T-helper 17 cell (primary cell): ENCODE measurements at regions not wholly inside any gene's neighbourhood (a gene's known extent, or its start where the extent isn't known, plus 50 kb on each side); places are given as distances from the start of the nearest gene placed in this dataset.

Experiments
- ATAC-seq: fragments of 150-1000 bp; cut with Tn5 transposase; 2 replicates; pipeline ENCODE4 v1.10.0; 2021; ENCODE audit warnings: mild to moderate bottlenecking, moderate library complexity
- DNase-seq, 3 donors: peaks; one replicate each; pipeline versions ENCODE4 v3.0.0 to v3.0.0-alpha.2; 2020 to 2021
- H3K9me3 ChIP-seq: one replicate; pipeline ENCODE4 v1.7.0; 2013; ENCODE audit warnings: low read length, mild to moderate bottlenecking; ENCODE audit not compliant: control insufficient read depth, poor library complexity, severe bottlenecking
- H3K27ac Mint-ChIP-seq: one replicate; pipeline ENCODE4 v1.8.0; 2022; ENCODE audit warnings: mild to moderate bottlenecking, moderate library complexity, mixed read lengths
- H3K27me3 Mint-ChIP-seq: one replicate; pipeline ENCODE4 v1.8.0; 2022; ENCODE audit warnings: mixed read lengths
- H3K36me3 Mint-ChIP-seq: one replicate; pipeline ENCODE4 v1.8.0; 2022; ENCODE audit warnings: low read depth, mixed read lengths
- H3K4me1 Mint-ChIP-seq: one replicate; pipeline ENCODE4 v1.8.0; 2022; ENCODE audit warnings: mild to moderate bottlenecking, mixed read lengths
- H3K4me3 Mint-ChIP-seq: one replicate; pipeline ENCODE4 v1.8.0; 2022; ENCODE audit warnings: mild to moderate bottlenecking, moderate library complexity, mixed read lengths

DNA sequence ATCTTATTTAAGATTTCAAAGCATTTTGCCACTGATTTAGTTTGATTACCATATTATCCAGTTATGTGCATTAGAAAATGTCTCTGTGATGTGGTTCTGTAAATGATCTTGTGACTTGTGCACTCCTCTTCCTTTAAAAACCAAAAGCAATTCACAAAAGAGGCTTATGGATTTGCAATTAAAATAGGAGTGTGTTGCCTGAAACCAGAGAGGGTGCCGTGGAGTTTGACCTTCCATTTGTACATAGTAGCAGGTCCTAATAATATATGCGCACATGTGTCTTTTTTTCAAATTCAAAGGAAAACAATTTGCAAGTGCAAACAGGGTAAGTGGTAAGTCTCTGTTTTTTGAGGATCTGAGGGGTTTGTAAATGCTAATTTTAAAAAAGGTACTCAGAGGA lies 470.9 kb downstream of the VRK1 start:
- no peak overlapping the region for H3K4me3 Mint-ChIP-seq
- ATAC-seq (no peak), DNase-seq (no peak)
- H3K9me3 ChIP-seq, result no peaks in the 10 kb centered on the region
- peaks cover 2% of the 10 kb centered on the region for H3K36me3 Mint-ChIP-seq
- peaks cover 3% of the 10 kb centered on the region for H3K4me1 Mint-ChIP-seq
- H3K27me3 Mint-ChIP-seq, result peaks cover 38% of the 10 kb centered on the region
- H3K27ac Mint-ChIP-seq, result no peak overlapping the region

DNA sequence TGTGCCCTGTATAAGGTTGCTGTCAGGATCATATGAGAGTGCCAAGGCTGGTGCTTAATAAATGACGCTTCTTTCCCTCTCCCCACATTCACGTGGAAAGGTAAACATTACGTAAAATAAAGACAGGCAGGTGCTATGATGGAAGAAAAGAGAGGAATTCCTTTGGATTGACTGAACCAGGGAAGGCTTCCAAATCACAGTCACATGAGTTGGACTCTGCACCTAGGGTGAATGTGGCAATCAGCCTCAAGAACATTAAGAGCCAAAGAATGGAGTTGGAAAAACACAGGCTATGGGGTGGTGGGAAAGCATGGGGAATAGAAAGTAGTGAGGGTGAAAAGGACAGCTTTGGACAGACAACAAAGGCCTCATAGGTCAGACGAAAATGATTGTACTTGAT lies 473.1 kb downstream of the VRK1 start:
- H3K4me3 Mint-ChIP-seq, result no peak overlapping the region
- peaks cover 4% of the 10 kb centered on the region for H3K4me1 Mint-ChIP-seq
- no peak for DNase-seq
- peaks cover 35% of the 10 kb centered on the region for H3K27me3 Mint-ChIP-seq
- no peaks in the 10 kb centered on the region for H3K9me3 ChIP-seq
- no peak for ATAC-seq
- no peak overlapping the region for H3K27ac Mint-ChIP-seq
- H3K36me3 Mint-ChIP-seq, result peaks cover 2% of the 10 kb centered on the region

DNA sequence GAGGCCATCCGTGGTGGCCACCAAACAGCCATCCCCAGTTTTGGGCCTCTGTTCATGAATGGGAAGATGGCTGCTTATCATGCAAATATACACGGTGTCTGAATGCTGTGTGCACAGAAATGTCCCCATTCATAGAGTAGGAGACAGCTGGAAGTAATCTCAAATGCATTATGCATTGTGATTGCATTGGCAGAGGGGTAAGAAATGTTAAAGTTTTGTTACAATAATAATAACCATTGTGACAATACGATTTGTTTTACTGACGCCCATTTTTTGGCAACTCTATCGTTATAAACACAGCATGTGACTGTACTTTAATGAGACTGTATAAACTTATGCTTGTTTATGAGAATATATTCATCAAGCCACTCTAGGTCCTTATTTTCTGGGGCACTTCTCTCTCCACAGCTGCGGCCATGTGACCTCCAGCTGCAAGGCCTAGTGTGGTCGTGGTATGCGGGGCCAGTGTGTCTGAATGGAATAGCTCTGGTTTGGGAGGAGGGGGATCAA lies 474.3 kb downstream of the VRK1 start:
- H3K9me3 ChIP-seq, result no peaks in the 10 kb centered on the region
- Mint-ChIP-seq H3K4me1 (peaks cover 9% of the 10 kb centered on the region), H3K36me3 (peaks cover 2% of the 10 kb centered on the region), H3K4me3 (peak overlapping the region; percentile 31), H3K27ac (no peak overlapping the region), H3K27me3 (peaks cover 44% of the 10 kb centered on the region)
- no peak for DNase-seq
- ATAC-seq, result no peak

DNA sequence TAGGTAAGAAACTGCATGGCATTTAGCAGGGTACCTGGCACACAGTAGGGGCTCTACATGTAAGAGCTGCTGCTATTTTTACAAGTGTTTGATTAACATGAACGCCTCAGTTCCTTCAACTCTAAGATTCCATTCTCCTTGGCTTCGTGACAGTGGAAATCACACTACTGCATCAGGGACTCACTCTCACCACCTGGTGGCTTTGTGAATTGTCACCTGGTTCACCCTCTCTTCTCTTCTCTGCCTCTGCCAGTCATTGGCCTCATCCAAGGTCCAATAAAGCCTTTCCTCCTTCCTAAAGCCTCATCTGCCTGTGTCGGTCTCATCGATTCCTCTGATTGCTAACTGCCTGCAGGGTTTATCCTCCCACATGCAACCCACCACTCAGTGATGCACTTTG lies 476.4 kb downstream of the VRK1 start:
- Mint-ChIP-seq H3K27ac (no peak overlapping the region), H3K4me3 (no peak overlapping the region), H3K4me1 (peaks cover 15% of the 10 kb centered on the region), H3K36me3 (peaks cover 2% of the 10 kb centered on the region), H3K27me3 (peaks cover 45% of the 10 kb centered on the region)
- no peak for ATAC-seq
- H3K9me3 ChIP-seq, result no peaks in the 10 kb centered on the region
- no peak for DNase-seq

DNA sequence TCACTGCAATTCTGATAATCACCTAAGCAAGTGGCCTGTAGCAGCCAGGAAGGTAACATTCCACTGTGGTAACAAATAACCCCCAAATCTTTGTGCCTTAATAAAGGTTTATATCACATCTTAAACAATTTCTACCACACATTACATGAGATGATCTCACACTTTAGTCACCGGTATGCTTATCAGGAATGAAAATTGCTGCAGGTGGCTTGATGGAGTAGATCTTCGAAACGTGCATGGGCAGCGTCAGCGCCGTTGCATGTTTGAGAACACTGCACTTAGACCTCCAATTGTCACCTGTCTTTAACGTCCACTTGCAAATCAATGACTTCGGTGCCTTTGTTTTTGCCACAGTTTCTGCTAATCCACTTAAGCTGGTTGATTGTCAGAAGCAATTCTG lies 477.4 kb downstream of the VRK1 start:
- Mint-ChIP-seq H3K27ac (no peak overlapping the region), H3K27me3 (peaks cover 46% of the 10 kb centered on the region), H3K36me3 (peaks cover 2% of the 10 kb centered on the region), H3K4me3 (no peak overlapping the region), H3K4me1 (peaks cover 15% of the 10 kb centered on the region)
- no peaks in the 10 kb centered on the region for H3K9me3 ChIP-seq
- DNase-seq (no peak), ATAC-seq (no peak)

DNA sequence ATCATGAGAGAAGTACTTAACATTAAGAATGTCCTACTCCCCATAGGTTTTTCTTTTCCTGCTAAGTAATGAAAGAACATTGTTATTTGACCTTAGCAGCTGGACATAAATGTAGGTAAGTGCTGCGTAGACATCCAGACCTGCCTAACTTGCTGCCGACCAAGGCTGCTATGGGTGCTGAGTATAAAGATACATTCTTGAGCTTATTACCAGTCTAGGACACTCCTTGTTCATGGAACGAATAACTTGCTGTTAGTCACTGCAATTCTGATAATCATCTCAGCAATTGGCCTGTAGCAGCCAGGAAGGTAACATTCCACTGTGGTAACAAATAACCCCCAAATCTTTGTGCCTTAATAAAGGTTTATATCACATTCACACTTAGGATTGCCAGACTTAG lies 478.1 kb downstream of the VRK1 start:
- Mint-ChIP-seq H3K27ac (no peak overlapping the region), H3K27me3 (peaks cover 51% of the 10 kb centered on the region), H3K36me3 (peaks cover 2% of the 10 kb centered on the region), H3K4me3 (no peak overlapping the region), H3K4me1 (peaks cover 15% of the 10 kb centered on the region)
- ATAC-seq, result no peak
- H3K9me3 ChIP-seq, result no peaks in the 10 kb centered on the region
- DNase-seq, result no peak

DNA sequence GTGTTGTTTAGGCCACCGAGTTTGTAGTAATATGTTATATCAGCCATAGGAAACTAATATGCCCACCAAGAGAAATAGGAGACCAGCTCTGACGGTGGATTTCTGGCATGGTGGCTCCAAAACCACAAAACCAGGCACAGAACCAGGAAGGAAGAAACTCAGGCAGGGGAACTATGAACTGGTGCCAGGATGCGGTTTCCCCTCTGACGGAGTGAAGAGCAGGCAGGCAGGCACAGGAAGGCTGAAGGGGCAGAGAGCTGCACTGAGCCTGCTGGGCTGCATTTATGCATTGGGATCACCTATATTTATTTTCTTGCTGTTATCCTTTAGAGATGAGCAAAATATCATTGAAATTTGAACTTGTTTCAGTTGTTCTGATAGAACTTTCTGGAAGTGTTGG lies 479.4 kb downstream of the VRK1 start:
- DNase-seq, result no peak
- H3K4me3 Mint-ChIP-seq, result no peak overlapping the region

DNA sequence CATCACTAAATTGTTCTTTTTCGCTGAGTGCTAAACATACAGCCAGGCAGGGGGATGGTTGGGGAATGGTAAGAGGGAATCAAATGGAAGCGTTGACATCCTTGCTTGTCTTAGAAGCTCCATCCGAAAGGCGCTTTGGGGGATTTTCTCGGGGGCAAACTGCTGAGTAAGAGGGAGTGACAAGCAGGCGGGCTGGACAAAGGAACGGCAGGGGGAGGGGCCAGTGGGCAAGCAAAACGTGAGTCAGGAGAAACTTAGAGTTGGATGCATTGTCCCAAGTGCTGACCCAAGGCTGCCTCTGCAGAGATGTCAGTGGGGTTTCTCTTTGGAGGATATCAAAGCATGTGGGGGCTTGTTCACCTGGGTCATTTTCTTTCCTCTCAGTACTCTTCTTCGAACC lies 480.5 kb downstream of the VRK1 start:
- no peaks in the 10 kb centered on the region for H3K9me3 ChIP-seq
- ATAC-seq, result no peak
- Mint-ChIP-seq H3K4me3 (no peak overlapping the region), H3K27ac (no peak overlapping the region), H3K27me3 (peaks cover 39% of the 10 kb centered on the region), H3K36me3 (peaks cover 2% of the 10 kb centered on the region), H3K4me1 (peaks cover 22% of the 10 kb centered on the region)
- DNase-seq, result no peak

More for the DNA sequence above, 479.4 kb downstream of the VRK1 start:
- peak; percentile 46 for ATAC-seq
- peaks cover 17% of the 10 kb centered on the region for H3K4me1 Mint-ChIP-seq
- peaks cover 48% of the 10 kb centered on the region for H3K27me3 Mint-ChIP-seq
- H3K36me3 Mint-ChIP-seq, result no peaks in the 10 kb centered on the region
- H3K9me3 ChIP-seq, result no peaks in the 10 kb centered on the region
- H3K27ac Mint-ChIP-seq, result no peak overlapping the region

DNA sequence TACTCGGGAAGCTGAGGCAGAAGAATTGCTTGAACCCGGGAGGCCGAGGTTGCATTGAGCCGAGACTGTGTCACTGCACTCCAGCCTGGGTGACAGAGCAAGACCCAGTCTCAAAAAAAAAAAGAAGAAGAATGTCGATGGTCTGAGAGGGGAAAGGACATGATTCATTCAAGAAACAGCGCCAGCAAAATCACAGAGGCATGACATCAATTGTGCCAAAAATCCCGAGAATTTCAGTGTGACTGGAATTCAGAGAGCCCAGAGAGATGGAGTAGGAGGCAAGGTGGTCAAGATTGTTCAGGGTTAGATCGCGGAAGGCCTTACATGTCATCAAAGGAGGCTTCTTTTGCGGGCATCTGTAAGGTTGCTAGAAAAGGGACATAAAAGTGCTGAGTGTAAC lies 483.3 kb downstream of the VRK1 start:
- Mint-ChIP-seq H3K27ac (no peak overlapping the region), H3K4me3 (no peak overlapping the region), H3K4me1 (peaks cover 22% of the 10 kb centered on the region), H3K36me3 (peaks cover 4% of the 10 kb centered on the region), H3K27me3 (peaks cover 32% of the 10 kb centered on the region)
- H3K9me3 ChIP-seq, result no peaks in the 10 kb centered on the region
- ATAC-seq, result no peak
- no peak for DNase-seq

DNA sequence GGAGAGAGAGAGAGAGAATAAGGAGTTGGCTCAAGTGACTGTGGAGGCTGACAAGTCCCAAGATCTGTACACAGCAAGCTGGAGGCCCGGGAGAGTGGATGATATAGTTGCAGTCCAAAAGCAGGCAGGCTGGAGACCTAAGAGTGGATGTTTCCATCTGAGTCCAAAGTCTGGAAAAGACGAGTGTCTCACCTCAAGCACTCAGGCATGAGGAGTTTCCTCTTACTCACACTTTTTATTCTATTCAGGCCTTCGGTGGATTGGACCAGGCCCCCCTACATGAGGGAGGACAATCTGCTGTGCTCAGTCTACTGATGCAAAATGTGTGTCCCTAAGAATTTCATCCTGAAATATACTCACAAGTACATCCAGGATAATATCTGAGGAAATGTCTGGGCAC lies 484.6 kb downstream of the VRK1 start:
- ATAC-seq (no peak), DNase-seq (no peak)
- H3K27me3 Mint-ChIP-seq, result peaks cover 19% of the 10 kb centered on the region
- H3K27ac Mint-ChIP-seq, result no peak overlapping the region
- H3K36me3 Mint-ChIP-seq, result peaks cover 4% of the 10 kb centered on the region
- H3K4me1 Mint-ChIP-seq, result peaks cover 15% of the 10 kb centered on the region
- no peaks in the 10 kb centered on the region for H3K9me3 ChIP-seq
- no peak overlapping the region for H3K4me3 Mint-ChIP-seq

DNA sequence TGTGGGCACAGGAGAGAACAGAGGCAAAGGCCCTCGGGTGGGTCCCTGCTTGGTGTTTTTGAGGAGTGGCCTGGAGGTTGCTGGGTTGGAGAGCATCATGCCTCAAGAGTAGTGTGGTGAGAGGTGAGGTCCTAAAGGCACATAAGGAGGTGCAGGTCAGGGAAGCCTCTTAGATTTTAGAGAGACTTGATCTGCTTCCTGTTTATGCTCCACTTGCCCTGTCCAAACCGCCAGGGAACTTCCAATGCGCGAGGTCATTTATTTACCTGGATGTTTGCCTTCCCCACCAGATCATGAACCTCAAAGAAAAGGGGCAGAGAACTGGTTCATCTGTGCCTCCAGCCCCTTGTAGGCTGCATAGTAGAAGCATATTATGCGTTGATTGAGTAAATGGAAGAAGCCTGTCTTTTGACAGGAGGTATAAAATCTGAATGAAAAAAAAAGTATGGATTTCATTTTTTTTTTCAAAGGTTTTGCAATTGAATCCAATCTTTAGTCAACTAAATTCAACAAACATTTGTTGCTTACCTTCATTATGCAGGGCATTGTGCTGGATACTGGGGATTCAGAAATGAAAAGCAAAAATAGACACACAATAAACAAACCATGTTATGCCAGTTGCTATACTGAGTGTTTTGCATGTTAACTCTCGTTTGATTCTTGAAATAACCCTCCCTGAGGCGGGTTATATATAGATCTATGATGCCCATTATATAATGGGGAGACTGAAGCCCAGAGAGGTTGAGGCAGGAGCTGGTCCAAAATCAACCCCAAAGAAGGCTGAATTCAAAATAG lies 485.2 kb downstream of the VRK1 start:
- Mint-ChIP-seq H3K36me3 (peaks cover 4% of the 10 kb centered on the region), H3K27me3 (peaks cover 15% of the 10 kb centered on the region), H3K4me1 (peaks cover 11% of the 10 kb centered on the region), H3K4me3 (no peak overlapping the region), H3K27ac (peak overlapping the region; percentile 24)
- DNase-seq (no peak), ATAC-seq (no peak)
- H3K9me3 ChIP-seq, result no peaks in the 10 kb centered on the region

DNA sequence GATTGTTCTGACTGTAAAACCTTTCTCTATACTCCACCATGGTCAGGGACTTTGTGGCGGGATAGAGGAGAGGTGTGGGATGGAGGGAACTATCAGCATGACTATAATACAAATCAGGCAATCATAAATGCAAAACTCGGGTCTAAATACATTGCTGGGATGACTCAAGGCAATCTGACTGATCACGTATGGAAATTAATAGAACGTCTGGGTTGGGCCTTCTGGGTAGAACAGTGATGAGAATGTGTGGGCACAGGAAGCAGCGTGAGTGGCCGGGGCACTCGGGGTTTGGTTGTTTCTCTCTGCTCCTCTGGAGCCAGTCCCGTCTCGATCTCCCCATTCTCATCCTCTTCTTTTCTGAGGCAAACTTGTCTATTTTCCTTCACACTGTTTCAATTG lies 485.8 kb downstream of the VRK1 start:
- peak overlapping the region; percentile 24 for H3K27ac Mint-ChIP-seq
- DNase-seq, result no peak
- peaks cover 11% of the 10 kb centered on the region for H3K4me1 Mint-ChIP-seq
- H3K36me3 Mint-ChIP-seq, result peaks cover 4% of the 10 kb centered on the region
- ATAC-seq, result no peak
- H3K9me3 ChIP-seq, result no peaks in the 10 kb centered on the region
- H3K27me3 Mint-ChIP-seq, result peaks cover 15% of the 10 kb centered on the region
- no peak overlapping the region for H3K4me3 Mint-ChIP-seq

DNA sequence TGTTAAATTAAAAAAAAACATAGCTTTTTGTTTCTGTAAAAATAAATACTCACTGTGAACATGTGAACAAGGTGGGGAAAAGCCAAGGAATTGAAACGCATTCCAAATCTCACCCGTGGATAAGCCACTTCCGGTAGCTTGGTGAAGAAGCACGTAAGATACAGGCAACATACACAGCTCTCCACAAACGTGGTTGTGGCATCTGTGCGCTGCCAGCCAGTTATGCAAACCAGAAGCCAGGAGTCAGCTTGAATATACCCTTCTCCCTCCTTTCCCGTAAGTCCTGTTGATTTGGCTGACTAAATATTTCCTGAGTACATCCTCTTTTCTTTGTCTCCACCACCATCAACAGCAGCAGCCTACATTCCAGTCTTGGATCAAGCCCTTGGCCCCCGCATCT lies 486.2 kb downstream of the VRK1 start:
- H3K36me3 Mint-ChIP-seq, result peaks cover 4% of the 10 kb centered on the region
- H3K27me3 Mint-ChIP-seq, result peaks cover 15% of the 10 kb centered on the region
- no peak for ATAC-seq

DNA sequence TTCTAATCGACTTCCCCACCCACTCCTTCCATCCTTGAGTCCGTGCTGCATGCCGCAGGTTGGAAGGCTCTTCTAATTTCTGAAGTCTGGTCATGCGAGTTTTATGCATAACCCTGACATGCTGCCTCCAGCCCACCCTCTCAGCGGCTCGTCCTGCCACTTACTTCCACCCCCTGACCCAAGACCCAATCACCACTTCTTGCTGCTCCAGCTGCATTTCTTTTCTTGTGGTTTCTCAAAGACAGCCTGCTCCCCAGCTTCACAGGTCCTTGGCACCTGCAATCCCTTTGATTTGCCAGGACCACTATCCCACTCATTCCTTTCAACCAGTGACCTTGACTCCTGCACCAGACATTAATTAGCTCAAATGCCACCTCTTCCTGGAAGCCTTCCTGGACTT lies 486.7 kb downstream of the VRK1 start:
- Mint-ChIP-seq H3K4me3 (no peak overlapping the region), H3K27ac (no peak overlapping the region), H3K36me3 (peaks cover 4% of the 10 kb centered on the region), H3K27me3 (peaks cover 15% of the 10 kb centered on the region), H3K4me1 (peaks cover 11% of the 10 kb centered on the region)
- ATAC-seq, result no peak
- no peak for DNase-seq
- no peaks in the 10 kb centered on the region for H3K9me3 ChIP-seq

More for the DNA sequence above, 486.2 kb downstream of the VRK1 start:
- Mint-ChIP-seq H3K4me1 (peaks cover 11% of the 10 kb centered on the region), H3K27ac (no peak overlapping the region), H3K4me3 (no peak overlapping the region)
- no peaks in the 10 kb centered on the region for H3K9me3 ChIP-seq
- DNase-seq, result no peak
